GM18499 (cell line): ENCODE measurements at regions not wholly inside any gene's neighbourhood (a gene's known extent, or its start where the extent isn't known, plus 50 kb on each side); places are given as distances from the start of the nearest gene placed in this dataset.
"Not testable (repeated sequence)": the region's sequence is repeated elsewhere in the genome, so short reads cannot be mapped to it uniquely, and the experiment has no call there.

Source experiments
- ATAC-seq: cut with Tn5 transposase; IDR thresholded peaks from one replicate; pipeline ENCODE4 v1.9.1; 2021; ENCODE audit warnings: moderate number of reproducible peaks; ENCODE audit not compliant: insufficient read depth, unreplicated experiment

DNA sequence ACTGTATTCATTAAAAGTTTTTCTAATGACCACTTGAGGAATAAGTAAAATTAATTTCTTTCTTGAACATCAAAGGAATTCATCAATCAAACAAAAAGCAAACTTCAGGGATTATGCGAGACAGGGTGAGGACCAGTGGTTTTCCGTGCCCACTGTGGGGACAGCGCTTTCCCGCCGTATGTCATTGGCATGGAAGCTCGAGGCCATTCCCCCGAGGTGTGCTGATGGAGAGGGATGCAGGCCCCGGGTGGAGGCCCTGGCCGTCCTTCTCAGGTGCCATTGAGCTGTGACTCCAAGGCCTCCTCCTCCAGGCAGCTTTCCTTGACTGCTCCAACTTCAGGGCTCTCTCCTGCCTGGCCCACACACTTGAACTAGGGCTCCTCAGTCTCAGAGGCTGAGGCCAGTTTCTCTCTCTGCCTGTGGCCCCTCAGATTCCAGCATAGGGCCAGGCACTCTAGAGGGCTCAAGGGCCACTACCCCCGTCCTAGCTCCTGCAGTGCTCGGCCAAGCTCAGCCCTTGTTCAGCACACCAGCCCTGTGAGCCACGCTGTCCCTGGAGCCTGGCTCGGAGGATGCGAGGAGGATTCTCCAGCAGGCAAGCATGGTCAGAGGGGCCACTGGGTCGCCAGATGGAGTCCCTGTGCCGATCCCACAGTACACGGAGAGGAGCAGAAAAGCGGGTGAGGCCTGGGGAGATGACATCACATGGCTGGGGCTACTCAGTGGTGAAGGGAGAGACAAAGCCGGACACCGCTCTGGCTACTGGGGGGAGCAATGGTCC lies 248.0 kb upstream of the SGCG start:
- ATAC-seq: not testable (repeated sequence)

DNA sequence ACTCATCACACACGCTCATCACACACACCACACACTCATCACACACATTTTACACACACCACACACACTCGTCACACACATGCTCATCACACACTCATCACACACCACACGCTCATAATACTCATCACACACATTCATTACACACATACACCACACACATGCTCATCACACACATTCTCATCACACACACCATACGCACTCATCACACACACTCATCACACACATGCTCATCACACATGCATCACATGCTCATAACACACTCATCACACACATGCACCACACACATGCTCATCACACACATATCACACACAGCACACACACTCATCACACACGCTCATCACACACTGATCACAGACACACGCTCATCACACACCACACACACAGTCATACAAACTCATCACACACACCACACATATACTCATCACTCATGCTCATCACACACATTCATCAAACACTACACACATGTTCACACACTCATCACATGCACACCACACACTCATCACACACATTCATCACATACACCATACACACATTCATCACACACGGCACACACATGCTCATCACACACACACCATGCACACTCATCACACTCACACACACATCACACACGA lies 247.1 kb upstream of the SGCG start:
- ATAC-seq: no peak

GRCh38 chr13:22934744-22935523 lies 245.8 kb upstream of the SGCG start:
- no peak for ATAC-seq

DNA sequence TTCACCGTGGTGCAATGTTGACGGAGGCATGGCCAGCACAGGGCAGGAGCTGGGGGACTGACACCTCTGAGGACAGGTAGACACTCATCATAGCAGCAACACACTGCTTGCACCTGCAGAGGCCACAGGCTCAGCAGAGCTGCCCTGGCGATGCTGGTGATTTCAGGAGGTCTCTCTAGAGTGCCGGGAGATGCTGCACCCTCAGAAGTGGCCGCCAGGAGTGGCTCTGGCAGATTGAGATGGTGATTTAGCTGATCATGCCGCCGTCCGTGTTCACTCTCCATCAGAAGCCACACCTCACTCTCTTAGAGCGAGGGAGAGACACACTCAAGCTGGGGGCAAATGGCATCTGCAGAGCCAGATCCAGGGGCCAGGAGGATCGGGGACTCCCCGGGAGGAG lies 244.6 kb upstream of the SGCG start:
- no peak for ATAC-seq

- ATAC-seq: no peak
These were observed 243.5 kb upstream of the SGCG start for GRCh38 chr13:22937241-22937640.

DNA sequence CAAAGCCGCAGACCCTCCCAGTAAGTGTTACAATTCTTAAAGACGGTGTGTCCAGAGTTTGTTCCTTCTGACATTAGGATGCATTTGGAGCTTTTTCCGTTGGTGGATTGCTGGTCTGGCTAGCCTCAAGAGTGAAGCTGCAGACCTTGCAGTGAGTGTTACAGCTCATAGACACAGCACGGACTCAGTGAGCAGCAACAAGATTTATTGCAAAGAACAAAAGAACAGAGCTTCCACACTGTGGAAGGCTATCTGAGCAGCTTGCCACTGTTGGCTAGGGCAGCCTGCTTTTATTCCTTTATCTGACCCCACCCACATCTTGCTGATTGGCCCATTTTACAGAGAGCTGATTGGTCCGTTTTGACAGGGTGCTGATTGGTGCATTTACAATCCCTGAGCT lies 242.8 kb upstream of the SGCG start:
- ATAC-seq: no peak

DNA sequence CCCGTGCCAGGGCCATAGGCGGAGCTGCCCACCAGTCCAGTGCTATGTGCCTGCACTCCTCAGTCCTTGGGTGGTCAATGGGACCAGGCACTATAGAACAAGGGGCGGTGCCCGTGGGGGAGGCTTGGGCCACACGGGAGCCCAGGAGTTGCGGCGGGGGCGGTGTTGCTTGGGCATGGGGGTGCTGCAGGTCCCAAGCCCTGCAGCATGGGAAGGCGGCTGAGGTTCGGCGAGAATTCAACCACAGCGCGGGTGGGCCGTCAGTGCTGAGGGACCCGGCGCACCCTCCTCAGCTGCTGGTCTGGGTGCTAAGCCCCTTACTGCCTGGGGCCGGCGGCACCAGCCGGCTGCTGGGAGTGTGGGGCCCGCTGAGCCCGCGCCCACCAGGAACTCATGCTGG lies 242.2 kb upstream of the SGCG start:
- no peak for ATAC-seq

GRCh38 chr13:22939157-22939556 lies 241.6 kb upstream of the SGCG start:
- no peak for ATAC-seq

DNA sequence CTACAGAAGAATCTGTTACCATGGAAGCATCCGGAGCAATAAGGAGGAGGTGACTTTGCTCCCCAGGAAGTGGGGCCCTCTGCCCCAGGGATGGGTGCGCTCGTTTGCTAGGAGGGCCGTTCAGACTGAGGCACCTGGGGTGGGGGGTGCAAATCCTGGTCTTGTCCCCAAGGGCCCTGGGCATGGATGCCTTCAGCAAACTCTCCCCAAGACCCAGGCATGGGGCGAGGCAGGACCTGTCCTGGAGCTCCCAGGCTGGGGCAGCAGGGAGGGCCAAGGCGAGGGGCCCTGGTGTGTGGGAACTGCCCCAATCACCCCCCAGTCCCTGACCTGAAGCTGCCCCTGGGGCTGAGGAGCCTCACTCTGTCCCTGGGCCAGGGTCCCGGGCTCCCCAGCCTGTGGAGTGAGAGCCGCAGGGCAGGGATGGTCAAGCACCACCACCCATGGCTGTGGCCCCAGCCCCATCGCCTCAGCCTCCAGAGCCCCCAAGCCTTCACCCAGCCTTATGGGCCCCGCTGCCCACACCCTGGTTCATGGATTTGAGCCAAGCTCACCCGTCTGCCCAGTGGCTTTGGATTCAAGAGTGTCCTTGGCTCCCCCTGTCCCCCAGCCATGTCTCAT lies 240.6 kb upstream of the SGCG start:
- ATAC-seq: no peak

DNA sequence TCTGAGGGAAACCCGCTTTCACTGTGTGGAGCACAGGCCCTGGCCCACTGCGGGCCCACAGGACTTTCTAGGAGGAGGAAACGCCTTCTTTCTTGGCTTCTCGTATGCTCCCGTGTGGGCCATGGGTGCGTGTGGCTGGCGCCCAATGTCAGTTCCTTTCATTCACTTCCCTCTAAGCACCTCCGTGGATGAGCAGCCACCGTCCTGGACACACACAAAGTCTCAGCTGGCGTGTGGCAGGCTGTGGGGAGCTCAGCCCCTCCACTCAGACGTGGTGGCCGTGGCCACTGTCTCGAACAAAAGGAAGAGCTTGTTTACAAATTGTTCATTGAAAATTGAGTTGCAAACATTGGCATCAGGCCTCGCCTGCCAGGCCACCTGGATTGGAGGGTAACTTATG lies 240.0 kb upstream of the SGCG start:
- no peak for ATAC-seq

DNA sequence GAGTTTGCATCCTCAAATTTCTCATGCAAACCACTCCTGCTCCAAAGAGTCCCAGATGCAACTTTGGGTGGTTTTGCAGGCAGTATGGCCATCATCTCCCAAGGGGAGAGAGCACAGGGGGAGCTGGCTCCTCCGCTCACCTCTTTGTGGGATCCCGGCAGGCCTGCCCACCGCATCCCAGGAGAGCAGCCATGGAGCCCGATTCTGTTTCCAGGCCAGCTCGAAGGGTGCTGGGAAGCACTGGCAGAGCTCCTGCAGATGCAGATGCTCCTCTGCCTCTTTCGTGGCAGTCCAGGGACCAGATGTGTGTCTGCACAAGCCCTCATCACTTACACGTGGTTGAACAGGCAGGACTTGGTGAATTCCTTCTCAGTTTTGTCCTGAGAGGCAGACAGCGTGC lies 239.3 kb upstream of the SGCG start:
- ATAC-seq: not testable (repeated sequence)

GRCh38 chr13:22942831-22943230 lies 237.9 kb upstream of the SGCG start:
- not testable (repeated sequence) for ATAC-seq

DNA sequence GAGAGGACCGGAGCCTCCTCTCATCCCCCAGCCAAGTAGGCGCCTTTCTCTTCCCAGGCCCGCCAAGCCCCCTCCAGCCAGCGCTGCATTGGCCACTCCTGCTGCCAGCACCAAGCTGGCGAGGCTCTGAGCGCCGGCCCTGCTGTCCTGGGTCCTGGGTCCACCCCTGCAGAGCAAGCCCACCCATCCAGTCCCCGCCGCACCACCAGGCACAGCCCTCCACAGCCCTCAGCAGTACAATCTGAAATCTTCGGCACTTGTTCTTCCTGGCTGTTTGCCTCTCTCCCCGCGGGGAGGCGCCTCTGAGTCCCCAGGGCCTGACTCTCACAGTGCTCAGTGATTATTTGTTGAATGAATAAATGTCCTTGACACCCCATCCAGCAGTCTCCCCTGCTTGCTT lies 236.4 kb upstream of the SGCG start:
- ATAC-seq: no peak

DNA sequence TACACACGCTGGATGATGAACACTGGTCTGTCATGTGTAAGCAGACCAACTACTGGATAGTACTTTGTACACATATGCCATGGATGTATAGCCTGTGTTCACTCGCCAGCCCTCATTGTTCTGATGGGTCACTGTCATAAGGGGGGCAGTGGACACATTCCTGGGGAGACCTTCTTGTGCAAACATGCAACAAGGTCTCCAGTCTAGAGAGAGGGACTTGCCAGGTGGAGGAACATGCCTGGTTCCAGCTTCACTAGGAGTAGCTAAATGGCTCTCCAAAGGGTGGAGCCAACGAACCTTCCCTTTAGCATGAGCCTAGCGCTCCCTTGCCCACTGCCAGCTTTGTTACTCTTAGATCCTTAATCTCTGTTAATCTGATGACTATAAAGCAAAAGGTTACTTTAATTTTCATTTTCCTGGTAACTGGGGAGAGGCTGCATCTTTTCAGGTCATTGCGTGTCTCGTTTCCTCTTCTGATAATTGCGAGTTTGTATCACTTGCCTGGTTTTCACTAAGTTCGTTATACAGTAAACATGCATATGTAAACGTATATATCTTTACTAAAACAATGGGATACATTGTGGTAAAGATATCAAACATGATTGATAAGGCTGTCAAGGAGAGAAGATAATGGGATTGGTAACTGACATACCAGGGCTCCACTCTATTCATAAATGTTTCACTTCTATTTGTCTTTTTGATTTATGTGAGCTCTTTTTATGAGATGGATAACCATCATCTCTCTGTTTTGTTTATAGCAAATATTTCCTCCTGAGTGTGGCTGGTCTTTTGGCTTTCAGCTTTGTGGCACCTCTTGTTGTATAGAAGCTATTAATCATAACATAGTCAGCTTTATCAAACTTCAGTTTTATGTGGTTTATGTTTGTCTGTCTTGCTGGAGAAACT lies 235.2 kb upstream of the SGCG start:
- ATAC-seq: no peak

GRCh38 chr13:22948421-22948820 lies 232.4 kb upstream of the SGCG start:
- ATAC-seq: no peak

GRCh38 chr13:22952018-22952417 lies 228.8 kb upstream of the SGCG start:
- ATAC-seq: not testable (repeated sequence)

DNA sequence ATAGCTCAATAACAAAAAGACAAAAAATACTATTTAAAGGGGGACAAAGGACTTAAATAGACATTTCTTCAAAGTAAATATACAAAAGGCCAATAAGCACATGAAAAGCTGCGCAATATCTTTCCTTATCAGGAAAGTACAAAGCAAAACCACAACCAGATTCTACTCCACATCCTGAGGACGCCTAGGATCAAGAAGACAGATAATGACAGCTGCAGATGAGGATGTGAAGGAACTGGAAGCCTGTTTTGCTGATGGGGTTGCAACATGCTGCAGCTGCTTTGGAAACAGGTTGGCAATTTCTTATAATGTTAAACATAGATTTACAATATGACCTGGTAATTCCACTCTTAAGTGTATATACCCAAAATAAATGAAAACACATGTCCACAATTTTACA lies 225.6 kb upstream of the SGCG start:
- ATAC-seq: not testable (repeated sequence)

DNA sequence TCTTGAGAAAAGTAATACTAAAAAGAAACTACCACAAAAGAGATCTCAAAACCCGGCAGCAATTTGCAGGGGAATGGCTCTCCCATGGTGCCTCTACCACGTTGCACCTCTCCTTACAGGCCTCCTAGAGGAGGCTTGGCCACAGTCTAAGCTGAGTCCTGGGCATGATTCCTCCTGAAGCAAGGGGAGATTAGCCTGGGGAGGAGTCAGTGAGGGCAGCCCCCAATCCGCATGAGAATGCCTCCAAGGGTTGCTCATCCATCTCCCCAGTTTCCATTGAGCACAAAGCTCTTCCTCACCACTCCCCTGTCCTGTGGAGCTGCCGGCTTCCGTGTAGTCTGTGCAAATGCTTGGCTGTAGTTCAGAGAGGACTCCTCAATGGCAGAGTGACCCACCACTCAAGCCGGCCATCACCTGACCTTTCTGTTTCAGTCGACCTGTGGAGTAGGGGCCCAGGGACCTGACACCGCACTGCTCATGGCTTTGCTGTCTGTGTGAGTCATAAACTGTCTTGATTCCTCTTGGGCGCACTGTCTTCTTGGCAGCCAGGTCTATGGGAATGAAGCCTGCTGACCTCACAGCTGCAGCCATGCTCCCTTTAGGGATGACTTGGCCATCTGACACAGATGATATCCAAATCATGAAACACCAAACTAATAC lies 224.2 kb upstream of the SGCG start:
- ATAC-seq: not testable (repeated sequence)

DNA sequence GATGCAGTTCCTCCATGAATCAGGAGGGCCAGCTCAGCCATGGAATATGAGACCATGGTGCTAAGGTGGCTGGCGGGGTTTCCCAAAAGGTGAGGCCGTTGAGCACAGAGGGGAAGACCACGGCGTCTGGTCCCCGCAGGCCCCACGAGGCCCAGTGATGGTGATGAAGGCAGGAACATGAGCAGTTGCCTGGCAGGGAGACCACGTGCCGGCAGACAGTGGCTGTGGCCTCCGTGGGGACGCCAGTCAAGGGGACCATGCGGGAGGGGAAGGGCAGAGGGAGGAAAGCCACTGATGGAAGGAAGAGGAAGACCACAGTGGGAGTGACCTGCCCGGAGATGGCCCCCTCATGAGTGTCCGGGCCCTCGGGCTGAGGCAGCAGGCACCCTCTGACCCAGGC lies 220.9 kb upstream of the SGCG start:
- ATAC-seq: not testable (repeated sequence)
